ENCODE measurements at regions not wholly inside any gene's neighbourhood (a gene's known extent, or its start where the extent isn't known, plus 50 kb on each side); places are given as distances from the start of the nearest gene placed in this dataset.

- DNase-seq (no peak), ATAC-seq (no peak), FAIRE-seq (no peak)
- Histone ChIP-seq H3K4me3 (no peak overlapping the region), H3K27me3 (no peaks in the 10 kb centered on the region), H3K27ac (no peak overlapping the region), H3K4me1 (no peaks in the 10 kb centered on the region), H3K9me3 (no peaks in the 10 kb centered on the region), H3K36me3 (no peaks in the 10 kb centered on the region)
- TF ChIP-seq CTCF (IDR thresholded peaks at IDR 0.05) = no peak
- WGBS, 2 donors = 64 to 70% methylated on average over 1 of the region's 1 CpG
- intact Hi-C loops (cut with DNase I) = no loop called here
These were observed 138.4 kb downstream of the ATP23 start for GRCh38 chr12:58079806-58080205.

GRCh38 chr12:58081488-58081887 lies 140.1 kb downstream of the ATP23 start:
- FAIRE-seq (no peak), ATAC-seq (no peak), DNase-seq (no peak)
- H3K4me3 ChIP-seq = no peak overlapping the region
- no peak for TF ChIP-seq CTCF (IDR thresholded peaks at IDR 0.05)
- WGBS, 2 donors = 0% methylated on average over 1 of the region's 1 CpG
- no peaks in the 10 kb centered on the region for H3K27me3 ChIP-seq
- H3K9me3 ChIP-seq = no peaks in the 10 kb centered on the region
- no peaks in the 10 kb centered on the region for H3K4me1 ChIP-seq
- no peak overlapping the region for H3K27ac ChIP-seq
- intact Hi-C loops (cut with DNase I) = no loop called here
- H3K36me3 ChIP-seq = no peaks in the 10 kb centered on the region

- TF ChIP-seq CTCF (IDR thresholded peaks at IDR 0.05) = no peak
- WGBS, 2 donors = 88 to 94% methylated on average over 2 of the region's 2 CpGs
- FAIRE-seq (no peak), DNase-seq (no peak), ATAC-seq (no peak)
- no peak overlapping the region for H3K4me3 ChIP-seq
- H3K27me3 ChIP-seq = no peaks in the 10 kb centered on the region
- no peaks in the 10 kb centered on the region for H3K4me1 ChIP-seq
- no peaks in the 10 kb centered on the region for H3K36me3 ChIP-seq
- intact Hi-C loops (cut with DNase I) = no loop called here
- no peaks in the 10 kb centered on the region for H3K9me3 ChIP-seq
- H3K27ac ChIP-seq = no peak overlapping the region
These were observed 141.6 kb downstream of the ATP23 start for GRCh38 chr12:58082996-58083395.

GRCh38 chr12:58086006-58086405 lies 144.6 kb downstream of the ATP23 start:
- Histone ChIP-seq H3K4me1 (no peaks in the 10 kb centered on the region), H3K36me3 (no peaks in the 10 kb centered on the region), H3K9me3 (no peaks in the 10 kb centered on the region), H3K4me3 (no peak overlapping the region), H3K27ac (no peak overlapping the region), H3K27me3 (no peaks in the 10 kb centered on the region)
- no peak for ATAC-seq
- DNase-seq = no peak
- TF ChIP-seq CTCF (IDR thresholded peaks at IDR 0.05) = no peak
- WGBS, 2 donors = 94 to 97% methylated on average over 2 of the region's 2 CpGs
- intact Hi-C loops (cut with DNase I) = no loop called here
- FAIRE-seq = no peak

- TF ChIP-seq CTCF (IDR thresholded peaks at IDR 0.05) = no peak
- WGBS, 2 donors = 96% methylated on average over 6 of the region's 6 CpGs
These were observed 145.6 kb downstream of the ATP23 start for GRCh38 chr12:58086930-58087329.

More at GRCh38 chr12:58086930-58087329, 145.6 kb downstream of the ATP23 start:
- DNase-seq (no peak), ATAC-seq (no peak), FAIRE-seq (no peak)
- Histone ChIP-seq H3K36me3 (no peaks in the 10 kb centered on the region), H3K27ac (no peak overlapping the region), H3K9me3 (no peaks in the 10 kb centered on the region), H3K4me1 (no peaks in the 10 kb centered on the region), H3K27me3 (no peaks in the 10 kb centered on the region), H3K4me3 (no peak overlapping the region)
- intact Hi-C loops (cut with DNase I) = no loop called here
